ENCODE measurements at regions not wholly inside any gene's neighbourhood (a gene's known extent, or its start where the extent isn't known, plus 50 kb on each side); places are given as distances from the start of the nearest gene placed in this dataset.

DNA sequence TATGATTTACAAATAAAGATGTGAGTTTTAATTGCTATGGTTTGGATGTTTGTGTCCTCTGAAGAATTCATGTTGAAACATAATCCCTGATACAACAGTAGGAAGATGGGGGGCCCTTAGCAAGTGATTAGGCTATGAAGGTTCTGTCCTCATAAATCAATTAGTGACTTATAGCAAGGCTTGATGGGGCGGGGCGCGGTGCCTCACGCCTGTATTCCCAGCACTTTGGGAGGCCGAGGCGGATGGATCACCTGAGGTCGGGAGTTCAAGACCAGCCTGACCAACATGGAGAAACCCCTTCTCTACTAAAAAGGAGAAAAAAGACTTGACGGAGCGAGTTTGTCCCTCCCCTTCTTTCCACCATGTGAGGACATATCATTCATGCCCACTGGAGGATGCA lies 2486.5 kb upstream of the PCDH20 start:
- no peak for TF ChIP-seq CHD1 (IDR thresholded peaks at IDR 0.05; ENCODE audit: low read depth, low read length)
- TF ChIP-seq MAZ (IDR thresholded peaks at IDR 0.05; ENCODE audit: borderline replicate concordance, low read depth, low read length) = no peak
- TF ChIP-seq, protein P1, sequence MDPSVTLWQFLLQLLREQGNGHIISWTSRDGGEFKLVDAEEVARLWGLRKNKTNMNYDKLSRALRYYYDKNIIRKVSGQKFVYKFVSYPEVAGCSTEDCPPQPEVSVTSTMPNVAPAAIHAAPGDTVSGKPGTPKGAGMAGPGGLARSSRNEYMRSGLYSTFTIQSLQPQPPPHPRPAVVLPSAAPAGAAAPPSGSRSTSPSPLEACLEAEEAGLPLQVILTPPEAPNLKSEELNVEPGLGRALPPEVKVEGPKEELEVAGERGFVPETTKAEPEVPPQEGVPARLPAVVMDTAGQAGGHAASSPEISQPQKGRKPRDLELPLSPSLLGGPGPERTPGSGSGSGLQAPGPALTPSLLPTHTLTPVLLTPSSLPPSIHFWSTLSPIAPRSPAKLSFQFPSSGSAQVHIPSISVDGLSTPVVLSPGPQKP (IDR thresholded peaks at IDR 0.05; ENCODE audit: borderline replicate concordance, low read depth, low read length) = no peak
- Histone ChIP-seq H3K79me1 (ENCODE audit: low read depth in 1 of 2, low read length in 2 of 2) (no peaks in the 10 kb centered on the region), H3K27me3 (ENCODE audit: control insufficient read depth, insufficient read depth, low read length) (no peaks in the 10 kb centered on the region), H3K27ac (ENCODE audit: insufficient read depth, low read length) (no peak overlapping the region), H3K9me1 (ENCODE audit: insufficient read depth, low read length) (no peaks in the 10 kb centered on the region), H3K14ac (replicated peaks; ENCODE audit: low read depth, low read length) (no peak overlapping the region), H3K36me3 (ENCODE audit: control insufficient read depth, insufficient read depth, low read length) (no peaks in the 10 kb centered on the region), H4K5ac (ENCODE audit: low read depth, low read length) (no peak overlapping the region), H2BK5ac (ENCODE audit: low read depth, low read length, poor library complexity, severe bottlenecking) (no peak overlapping the region), H4K91ac (ENCODE audit: insufficient read depth, low read depth, low read length) (no peak overlapping the region), H2AK9ac (replicated peaks; ENCODE audit: low read depth, low read length, poor library complexity) (no peak overlapping the region), H2BK120ac (ENCODE audit: low read depth, low read length) (no peak overlapping the region), H3K9ac (ENCODE audit: low read depth, low read length) (no peak overlapping the region), H3K23ac (ENCODE audit: low read depth, low read length) (no peak overlapping the region), H3K18ac (ENCODE audit: low read depth, low read length) (no peak overlapping the region), H3K4me3 (ENCODE audit: insufficient read depth, low read depth, low read length) (no peak overlapping the region), H3K4me2 (ENCODE audit: low read depth, low read length) (no peak overlapping the region), H4K20me1 (ENCODE audit: insufficient read depth, low read length) (no peaks in the 10 kb centered on the region), H3K9me3 (ENCODE audit: control insufficient read depth, insufficient read depth, low read length) (no peaks in the 10 kb centered on the region), H4K8ac (ENCODE audit: low read depth in 2 of 2, low read length in 2 of 2) (no peak overlapping the region), H2AFZ (replicated peaks; ENCODE audit: low read length, poor library complexity) (no peak overlapping the region), H2AK5ac (ENCODE audit: low read depth, low read length) (no peak overlapping the region), H2BK20ac (ENCODE audit: low read depth, low read length) (no peak overlapping the region), H3K4ac (ENCODE audit: low read depth, low read length) (no peak overlapping the region), H3K4me1 (ENCODE audit: control insufficient read depth, insufficient read depth, low read length) (no peaks in the 10 kb centered on the region), H3K56ac (ENCODE audit: extremely low read depth, insufficient read depth, low read length) (no peak overlapping the region), H2BK15ac (ENCODE audit: low read depth, low read length) (no peak overlapping the region)
- dilution Hi-C loops (cut with HindIII; ENCODE audit: low sequenced_read_pairs, unreplicated experiment) = no loop called here
- ChIA-PET CTCF (no interaction called here), POLR2A (ENCODE audit: unreplicated experiment) (no interaction called here)
- intact Hi-C loops (cut with micrococcal nuclease) = no loop called here
- WGBS, 2 experiments (ENCODE audit: extremely low coverage in 2 of 2, insufficient read length in 1 of 2) = no CpG with 5 or more reads among the region's 9 CpGs
- ATAC-seq (ENCODE audit: low read depth) (no peak), DNase-seq (no peak)
- no TSS peak for BruUV-seq (replicated peaks)
- in situ Hi-C loops (cut with MboI; ENCODE audit: low sequenced_read_pairs) = no loop called here
